Left renal cortex interstitium (tissue), 4 donors: ENCODE measurements at regions not wholly inside any gene's neighbourhood (a gene's known extent, or its start where the extent isn't known, plus 50 kb on each side); places are given as distances from the start of the nearest gene placed in this dataset.
"Not testable (repeated sequence)": the region's sequence is repeated elsewhere in the genome, so short reads cannot be mapped to it uniquely, and the experiment has no call there.

Experiments used
- DNase-seq, 4 donors: peaks; one replicate each; pipeline ENCODE4 v3.0.0-alpha.2; 2013; ENCODE audit warnings: low read depth in 4 of 4, low spot score in 2 of 4, missing footprints in 1 of 4

DNA sequence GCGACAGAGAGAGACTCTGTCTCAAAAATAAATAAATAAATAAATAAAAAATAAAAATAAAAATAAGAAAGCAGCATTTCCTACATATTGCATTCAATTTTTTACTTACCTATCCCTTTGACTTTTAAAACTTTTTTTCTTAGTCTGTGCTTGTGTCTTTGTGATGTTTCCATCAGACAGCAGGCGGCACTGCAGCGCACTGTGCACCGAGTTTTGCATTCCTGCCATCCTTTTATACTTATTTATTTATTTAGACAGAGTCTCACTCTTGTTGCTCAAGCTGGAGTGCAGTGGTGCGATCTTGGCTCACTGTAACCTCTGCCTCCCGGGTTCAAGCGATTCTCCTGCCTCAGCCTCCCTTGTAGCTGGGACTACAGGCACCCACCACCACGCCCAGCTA, 203.9 kb downstream of the SPATA31A1 start:
- DNase-seq = not testable (repeated sequence)

DNA sequence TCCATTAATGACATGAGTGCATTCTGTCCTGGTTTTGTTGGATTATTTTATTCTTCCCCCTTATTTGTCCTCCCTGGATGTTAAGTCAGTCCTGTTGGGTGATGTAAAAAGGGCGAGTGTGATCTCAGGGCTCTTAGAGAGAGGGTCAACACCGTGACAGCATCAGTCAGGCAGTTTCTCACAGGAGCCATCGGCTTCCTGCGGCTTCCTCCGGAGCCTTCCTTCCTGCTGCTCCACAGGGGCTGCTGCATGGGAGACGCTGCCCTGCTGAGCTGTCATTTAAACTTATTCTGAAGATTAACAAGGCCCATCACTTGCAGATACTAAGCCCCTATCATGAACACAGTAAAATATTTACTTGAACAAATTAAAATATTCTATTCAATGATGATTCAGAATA, 211.3 kb downstream of the SPATA31A1 start:
- DNase-seq = not testable (repeated sequence)

DNA sequence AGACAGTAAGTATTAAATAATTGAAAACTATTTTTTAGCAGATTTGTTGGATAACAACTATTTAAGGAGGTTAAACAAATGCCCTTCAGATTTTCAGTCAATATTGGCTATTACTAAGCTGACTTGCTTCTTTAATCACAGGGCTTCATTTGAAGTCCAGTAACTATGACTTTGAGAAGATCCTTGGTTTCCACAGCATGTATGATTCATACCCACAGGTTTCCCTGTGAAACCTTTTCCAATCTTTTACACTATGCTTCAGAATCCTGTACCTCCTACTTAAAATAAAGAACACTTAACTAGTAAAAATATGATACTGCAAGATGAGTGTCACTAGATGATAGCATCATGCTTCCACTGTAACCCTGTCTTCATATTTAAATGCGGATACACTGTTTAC, 211.9 kb downstream of the SPATA31A1 start:
- not testable (repeated sequence) for DNase-seq

DNA sequence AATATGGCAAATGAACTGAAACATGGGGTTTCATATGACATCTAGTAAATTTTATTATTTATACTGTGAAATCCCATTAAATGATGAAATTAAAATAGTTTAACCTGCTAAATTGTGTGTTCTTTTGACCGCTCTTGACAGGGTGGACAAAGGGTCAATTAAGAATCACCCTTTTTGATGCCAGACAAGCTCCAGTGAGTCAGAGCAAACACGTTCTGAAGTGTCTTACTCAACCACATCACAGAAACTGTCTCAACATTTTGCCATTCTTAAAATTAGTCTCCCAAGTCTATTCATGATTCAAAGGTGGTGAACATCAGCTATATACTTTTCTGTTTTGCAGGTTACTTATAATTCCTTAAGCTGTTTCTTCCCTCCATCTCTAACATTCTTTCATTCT, 213.4 kb downstream of the SPATA31A1 start:
- not testable (repeated sequence) for DNase-seq

DNA sequence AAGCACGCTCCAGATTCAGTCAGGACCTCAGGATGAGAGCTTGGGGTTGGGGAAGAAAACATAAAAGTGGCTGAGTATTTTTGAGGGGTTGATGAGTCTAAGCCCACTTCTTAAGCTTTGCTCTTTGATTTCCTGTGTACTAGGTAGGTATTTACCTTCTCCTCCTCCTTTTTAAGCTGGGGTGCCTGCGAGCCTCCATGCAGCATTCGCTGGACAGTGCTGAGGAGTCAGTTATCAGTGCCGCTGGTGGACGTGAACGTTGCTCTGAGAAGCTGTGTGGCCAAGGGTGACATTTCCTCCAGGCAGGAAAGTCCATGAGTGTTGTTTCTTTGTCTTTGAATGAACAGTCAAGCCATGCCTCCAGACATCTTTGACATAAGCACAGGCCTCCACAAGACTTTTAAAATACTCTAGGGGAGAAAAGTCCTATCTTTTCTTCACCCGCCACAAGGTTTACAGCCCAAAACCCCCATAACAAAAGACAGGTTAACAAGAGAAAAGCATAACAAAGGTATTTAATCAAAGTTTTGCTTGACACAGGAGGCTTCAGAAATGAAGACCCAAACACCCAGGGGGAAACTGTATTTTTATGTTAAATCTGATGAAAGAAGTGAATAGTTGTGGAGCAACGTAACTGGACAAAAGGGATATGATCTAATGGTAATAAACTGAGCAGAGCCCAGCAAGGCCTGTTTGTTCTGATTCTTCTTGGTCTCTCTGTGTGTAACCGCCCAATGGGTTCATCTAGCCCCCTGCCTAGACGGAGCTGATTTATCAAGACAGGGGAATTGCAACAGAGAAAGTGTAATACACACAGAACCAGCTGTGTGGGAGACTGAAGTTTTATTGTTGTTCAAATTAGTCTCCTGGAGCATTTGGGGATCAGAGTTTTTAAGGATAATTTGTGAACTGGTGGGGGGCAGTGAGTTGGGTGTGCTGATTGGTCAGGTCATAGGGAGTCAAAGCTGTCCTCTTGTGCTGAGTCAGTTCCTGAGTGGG, 217.9 kb downstream of the SPATA31A1 start:
- not testable (repeated sequence) for DNase-seq

DNA sequence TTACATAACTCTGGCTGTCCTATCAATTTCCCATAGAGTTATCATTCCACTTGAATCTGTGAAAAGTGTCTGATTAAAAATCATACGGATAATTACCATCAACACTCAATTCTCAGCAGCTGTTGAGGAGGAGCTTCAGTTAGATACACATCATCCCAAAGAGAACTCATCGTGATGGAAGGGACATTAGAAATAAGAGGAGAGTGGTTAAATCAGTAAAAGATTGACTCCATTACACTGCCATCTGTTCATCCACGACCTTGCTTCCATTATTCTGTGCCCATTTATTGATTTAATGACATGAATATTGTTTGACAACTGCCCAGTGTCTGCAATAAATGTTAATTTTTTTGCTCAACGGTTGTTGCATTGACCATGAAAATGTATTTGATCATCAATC, 223.5 kb downstream of the SPATA31A1 start:
- DNase-seq = not testable (repeated sequence)

DNA sequence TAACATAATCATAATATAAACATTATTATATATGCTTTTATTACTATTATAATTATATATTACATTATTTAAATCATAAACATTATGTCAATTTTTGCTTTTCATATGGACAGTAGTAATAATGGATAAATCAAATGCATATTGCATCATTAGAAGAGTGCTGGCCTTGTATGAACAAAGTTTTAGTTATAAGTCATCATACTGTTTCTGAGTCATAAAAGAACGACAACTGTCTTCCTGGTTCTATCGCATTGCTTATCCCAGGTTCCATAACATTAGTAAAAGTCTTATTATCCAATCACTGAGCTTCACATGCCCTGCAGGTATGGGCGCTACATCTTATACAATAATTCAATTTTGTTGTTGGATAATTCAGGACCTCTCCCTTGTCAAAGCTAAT, 225.8 kb downstream of the SPATA31A1 start:
- not testable (repeated sequence) for DNase-seq

DNA sequence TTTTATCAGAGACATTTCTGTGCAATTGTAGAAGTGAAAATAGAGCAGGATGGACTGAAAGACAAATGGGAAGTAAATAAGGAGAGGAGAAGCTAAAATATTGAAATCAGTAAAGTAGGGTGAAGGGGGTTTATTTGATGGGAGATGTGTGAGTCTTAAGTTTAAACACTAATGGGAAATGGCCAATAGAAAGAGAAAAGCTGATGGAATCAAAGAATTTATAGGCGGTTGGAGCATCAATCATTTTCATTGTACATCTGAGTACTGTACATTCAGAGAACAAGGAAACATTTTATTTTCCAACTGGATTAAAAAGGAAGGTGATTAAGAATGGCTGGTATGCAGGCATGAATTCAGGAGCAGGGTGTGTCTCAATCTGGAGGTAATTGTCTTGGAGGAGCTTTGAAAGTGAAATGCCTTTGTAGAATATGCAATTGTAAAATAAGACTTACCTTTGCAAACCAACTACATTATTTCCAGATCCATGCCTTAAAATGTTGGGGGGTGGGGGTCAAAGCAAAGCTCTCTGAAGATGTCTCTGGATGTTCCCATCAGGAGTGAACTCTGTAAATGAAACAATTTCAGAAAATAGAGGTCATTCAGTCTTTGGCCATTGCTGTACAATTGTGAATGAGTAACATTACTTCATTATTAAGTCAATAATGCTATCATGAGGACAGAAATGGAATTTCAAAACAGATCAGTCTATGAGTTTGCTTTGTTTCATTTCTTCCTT, 227.4 kb downstream of the SPATA31A1 start:
- not testable (repeated sequence) for DNase-seq

DNA sequence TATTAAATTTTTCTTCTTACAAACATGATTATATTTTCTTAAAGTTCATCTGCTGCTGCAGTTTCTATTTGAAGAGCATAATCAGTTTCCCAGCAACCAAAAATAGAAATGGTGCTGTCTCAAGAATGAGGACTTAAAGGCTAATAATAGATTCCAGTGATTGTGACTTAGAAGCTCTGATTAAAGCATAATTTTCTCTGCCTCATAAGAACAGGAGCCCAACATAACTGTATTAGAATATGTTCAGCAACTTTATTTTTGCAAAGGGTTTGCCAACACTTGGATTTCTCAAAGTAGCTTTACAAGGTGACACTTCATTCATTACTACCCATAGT, 227.9 kb downstream of the SPATA31A1 start:
- DNase-seq = not testable (repeated sequence)

DNA sequence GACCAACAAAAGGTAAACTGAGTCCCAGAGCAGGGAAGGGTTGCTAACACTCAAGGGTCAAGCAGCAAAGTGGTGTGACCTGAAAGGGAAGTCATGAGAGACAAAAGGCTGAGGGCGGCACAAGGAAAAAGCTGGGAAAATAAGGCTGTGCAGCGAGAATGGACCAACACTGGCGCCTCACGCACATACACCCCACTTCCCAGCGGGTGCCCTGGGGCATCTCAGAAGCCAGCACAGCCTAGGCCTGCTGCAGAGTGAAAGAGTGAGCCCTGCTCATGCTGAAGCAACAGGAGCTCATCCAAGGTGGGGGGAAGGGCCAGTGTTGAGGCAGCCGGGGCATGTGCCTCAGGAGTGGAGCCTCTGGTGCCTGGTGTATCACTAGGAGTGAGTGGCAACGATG, 229.8 kb downstream of the SPATA31A1 start:
- not testable (repeated sequence) for DNase-seq

DNA sequence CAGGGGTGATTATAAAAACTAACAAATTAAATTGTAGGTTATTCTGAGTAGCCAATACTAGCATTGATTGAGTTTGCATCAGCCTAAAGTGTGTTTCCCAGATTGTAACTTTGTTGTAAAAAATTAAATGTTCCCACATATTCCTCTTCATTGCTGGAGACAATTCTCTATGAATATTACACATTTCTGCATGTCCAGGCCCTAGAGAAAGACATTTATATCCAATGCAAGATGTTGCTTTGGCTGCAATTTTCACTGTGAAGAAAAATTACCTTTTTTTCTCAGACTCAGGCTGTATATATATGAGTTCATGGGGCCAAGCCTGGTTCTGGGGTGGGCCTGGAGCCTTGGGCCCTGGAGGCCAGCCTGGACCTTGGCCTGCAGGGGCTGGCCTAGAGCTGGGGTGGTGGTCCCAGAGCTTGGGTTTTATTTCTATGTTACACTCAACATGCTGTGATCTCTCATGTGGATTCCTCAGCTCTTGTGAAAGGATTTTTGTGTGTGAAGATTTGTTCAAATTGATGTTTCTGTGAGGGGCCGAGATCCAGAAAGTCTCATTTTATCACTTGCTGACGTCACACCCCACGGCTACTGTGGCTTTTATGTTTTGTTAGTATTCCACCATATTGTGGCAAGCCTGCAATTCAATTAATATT, 232.5 kb downstream of the SPATA31A1 start:
- DNase-seq = no peak

DNA sequence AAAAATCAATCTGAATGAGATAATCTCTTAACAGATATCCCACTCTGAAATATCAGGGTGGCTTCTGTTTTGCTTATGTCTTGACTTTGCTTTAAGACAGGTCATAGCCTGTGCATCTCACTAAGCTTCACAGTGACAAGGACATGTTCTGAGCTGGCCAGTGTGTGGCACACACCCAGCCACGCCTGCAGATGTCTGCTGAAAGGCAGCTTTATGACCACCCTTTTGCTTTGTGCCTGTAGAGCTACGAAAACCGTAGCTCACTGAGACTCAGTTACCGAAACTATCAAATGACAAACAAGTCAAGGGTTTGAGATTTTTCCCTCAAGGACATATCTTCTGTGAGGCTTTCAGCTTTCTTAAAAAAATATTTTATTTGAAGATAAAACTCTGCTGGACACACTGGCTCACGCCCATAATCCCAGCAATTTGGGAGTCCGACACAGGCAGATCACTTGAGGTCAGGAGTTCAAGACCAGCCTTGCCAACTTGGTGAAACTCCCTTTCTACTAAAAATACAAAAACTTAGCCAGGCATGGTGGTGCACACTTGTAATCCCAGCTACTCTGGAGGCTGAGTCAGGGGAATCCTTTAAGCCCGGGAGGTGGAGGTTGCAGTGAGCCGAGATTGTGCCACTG, 233.2 kb downstream of the SPATA31A1 start:
- DNase-seq = no peak

DNA sequence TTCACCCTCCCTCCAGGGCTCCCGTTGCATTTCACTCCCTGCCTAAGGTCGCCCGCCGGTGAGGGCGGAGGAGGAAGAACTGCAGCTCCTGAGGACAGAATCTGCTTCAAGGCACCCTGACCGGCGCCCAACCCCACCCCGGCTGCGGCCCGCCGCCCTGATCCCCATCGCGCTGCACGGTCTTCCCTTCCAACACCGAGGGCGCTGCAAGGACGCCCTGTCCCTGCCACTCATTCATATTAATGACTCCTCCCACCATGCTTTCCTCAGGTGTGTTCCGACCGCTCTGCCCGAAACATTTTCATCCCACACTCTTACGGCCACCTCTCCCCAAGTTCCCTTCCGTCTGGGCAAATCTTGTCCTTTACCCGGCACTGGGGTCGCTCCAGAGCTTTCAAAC, 248.6 kb downstream of the SPATA31A1 start:
- DNase-seq = not testable (repeated sequence)

DNA sequence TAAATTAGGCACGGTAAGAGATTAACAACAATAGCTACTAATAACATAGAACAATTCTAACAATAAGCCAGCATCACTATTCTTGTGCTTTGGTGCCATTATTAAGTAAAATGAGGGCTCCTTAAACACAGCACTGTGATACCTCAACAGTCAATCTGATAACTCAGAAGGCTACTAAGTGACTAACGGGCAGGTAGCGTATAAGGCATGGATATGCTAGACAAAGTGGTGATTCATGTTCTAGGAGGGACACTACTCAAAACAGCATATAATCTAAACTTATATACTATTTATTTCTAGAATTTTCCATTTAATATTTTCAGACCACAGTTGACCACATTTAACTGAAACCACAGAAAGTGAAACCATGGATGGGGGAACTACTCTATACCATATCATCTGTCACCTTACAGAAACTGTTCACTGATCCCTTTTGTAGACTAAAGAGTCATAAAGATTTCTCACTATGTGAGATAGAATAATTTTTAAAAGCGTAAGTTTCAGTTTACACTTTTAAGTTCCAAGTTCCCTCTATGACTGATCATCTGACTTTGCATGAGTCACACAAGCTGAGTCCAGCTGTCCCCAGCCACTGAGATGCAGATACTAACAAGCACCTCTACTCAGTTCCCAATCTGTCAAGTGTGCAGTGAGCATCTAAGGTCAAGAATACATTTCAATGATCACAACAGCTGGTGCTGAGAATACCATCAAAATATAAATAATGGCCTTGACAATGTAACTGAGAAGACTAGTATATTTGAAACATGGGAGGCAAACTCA, 256.2 kb downstream of the SPATA31A1 start:
- DNase-seq = not testable (repeated sequence)

DNA sequence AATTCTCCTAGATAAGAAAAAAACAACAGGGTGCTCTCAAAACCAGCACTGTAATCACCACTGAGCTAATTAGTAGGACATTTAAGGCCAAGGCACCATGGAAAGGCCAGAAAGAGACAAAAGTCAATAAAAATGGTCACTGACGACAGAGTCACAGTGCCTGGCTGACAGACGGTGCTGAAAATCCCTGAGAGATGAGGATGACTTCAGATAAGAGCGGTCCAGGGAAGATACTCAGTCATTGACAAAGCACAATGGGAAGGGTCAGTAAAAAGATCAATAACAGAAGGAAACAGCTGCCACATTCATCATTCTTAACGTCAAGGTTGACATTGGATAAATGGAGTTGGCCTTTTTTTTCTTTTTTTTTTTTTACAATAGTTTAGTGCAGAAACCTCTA, 261.0 kb downstream of the SPATA31A1 start:
- not testable (repeated sequence) for DNase-seq

DNA sequence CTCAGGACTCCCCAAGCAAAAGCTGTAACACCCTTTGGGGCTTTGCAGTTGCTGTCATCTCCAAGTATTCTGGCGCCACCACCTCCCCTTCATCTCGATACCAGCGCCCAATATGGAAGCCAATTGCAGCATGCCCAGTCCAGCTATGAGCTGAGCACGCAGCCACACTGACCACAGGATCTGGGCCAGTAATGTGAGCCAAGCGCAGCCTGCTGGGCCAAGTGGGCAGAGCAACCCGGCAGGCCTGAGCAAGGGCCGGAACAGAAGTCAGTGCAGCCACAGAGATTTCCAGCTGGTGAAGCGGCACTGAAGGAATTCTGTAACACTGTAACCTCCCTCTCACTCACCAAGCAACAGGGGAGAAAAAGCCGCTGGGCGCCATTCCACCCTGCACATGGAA, 268.6 kb downstream of the SPATA31A1 start:
- DNase-seq = not testable (repeated sequence)

DNA sequence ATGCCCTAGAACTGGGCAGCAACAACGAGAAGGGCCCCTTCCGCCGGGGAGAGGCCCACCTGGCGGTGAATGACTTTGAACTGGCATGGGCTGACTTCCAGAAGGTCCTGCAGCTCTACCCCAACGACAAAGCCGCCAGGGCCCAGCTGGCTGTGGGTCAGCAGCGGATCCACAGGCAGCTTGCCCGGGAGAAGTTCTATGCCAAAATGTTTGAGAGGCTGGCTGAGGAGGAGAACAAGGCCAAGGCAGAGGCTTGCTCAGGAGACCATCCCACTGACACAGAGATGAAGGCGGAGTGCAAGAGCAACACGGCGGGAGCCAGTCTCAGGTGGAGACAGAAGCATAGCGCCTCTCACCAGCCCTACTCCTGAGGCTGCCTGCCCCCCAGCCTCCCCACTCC, 276.6 kb downstream of the SPATA31A1 start:
- not testable (repeated sequence) for DNase-seq

DNA sequence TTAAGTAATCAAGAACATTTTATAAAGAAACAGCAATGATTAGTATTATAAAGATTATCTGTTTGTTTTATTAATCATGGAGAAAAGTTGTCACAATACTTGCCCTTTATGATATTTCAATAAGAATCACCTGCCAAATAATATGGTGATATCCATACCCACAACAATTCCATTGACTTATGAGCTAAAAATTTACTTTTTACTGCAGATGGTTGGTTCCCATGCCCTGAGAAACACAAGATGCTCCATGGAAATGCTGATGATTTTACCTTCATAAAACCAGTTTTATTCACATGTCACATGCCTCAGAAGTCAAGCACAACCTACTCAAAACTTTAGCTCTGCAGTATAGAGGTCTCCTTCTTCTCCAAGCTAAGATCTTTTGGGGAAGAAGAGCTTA, 293.6 kb downstream of the SPATA31A1 start:
- DNase-seq = not testable (repeated sequence)

DNA sequence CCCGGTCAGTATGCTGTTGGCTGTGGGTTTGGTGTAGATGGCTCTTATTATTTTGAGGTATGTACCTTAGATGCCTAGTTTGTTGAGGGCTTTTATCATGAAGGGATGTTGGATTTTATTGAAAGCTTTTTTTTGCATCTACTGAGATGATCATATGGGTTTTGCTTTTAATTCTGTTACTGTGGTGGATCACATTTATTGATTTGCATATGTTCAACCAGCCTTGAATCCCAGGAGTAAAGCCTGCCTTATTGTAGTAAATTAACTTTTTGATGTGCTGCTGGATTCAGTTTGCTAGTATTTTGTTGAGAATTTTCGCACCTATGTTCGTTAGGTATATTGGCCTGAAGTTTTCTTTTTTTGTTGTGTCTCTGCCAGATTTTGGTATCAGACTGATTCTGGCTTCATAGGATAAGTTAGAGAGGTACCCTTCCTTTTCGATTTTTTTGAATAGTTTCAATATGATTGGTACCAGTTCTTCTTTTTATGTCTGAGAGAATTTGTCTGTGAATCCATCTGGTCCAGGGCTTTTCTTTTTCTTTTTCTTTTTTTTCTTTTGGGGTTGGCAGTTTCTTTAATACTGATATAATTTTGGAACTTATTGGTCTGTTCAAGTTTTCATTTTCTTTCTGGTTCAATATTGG, 301.6 kb downstream of the SPATA31A1 start:
- not testable (repeated sequence) for DNase-seq
